UCSD-AML1 (cell line): ENCODE measurements at regions not wholly inside any gene's neighbourhood (a gene's known extent, or its start where the extent isn't known, plus 50 kb on each side); places are given as distances from the start of the nearest gene placed in this dataset.

Source experiments
- DNase-seq: peaks from one replicate; lab custom pipeline; 2025; ENCODE audit not compliant: unreplicated experiment; lab: John Stamatoyannopoulos, UW

DNA sequence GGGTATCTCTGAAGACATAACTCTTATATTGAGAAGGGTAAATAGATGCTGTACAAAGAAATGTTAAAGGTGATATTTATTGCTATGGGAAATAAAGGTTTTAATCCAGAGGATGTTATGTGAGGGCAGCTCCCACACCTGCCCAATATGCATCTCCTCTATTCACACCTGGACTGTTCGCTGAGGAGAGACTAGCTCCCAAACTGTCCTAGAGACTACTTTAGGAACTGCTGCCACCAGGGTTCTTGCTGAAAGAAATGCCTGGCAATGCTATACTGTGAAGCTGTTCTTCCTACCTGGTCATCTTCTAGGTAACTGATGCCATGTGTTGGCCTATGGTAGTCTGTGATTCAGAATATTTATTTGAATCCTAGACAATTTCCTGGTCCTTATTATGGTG is 1421.5 kb upstream of the SPRY2 start:
- DNase-seq = no peak

DNA sequence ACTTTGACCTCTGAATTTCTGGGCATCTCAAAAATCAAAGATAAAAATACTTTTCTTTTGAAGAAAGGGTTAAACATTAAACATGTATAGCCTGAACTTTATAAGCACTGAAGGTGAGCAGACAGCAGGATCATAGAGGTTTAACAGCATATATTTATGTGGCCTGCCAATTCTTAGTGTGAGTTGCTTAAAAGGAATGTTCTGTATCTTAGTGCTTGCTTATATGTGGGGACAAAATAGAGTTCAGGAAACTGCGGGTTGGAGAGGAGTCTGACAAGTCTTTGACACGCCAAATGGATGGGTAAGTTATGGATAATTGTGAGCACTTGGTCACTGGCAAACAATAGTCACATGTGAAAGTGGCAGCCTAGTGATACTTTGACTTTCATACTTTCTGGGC is 1419.4 kb upstream of the SPRY2 start:
- DNase-seq = no peak

DNA sequence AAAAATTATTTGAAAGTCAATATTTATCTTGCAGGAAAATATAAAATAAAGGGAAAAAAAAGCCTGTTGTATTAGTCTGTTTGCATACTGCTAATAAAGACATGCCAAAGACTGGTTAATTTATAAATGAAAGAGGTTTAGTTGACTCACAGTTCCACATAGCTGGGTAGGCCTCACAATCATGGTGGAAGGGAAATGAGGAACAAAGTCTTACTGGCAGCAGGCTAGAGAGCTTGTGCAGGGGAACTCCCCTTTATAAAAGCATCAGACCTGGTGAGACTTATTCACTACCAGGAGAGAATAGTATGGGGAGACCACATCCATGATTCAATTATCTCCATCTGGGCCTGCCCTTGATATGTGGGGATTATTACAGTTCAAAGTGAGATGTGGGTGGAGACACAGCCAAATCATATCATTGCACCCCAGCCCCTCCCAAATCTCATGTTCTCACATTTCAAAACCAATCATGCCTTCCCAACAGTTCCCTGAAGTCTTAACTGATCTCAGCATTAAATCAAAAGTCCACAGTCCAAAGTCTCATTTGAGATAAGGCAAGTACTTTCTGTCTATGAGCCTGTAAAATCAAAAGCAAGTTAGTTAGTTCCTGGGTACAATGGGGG is 1416.5 kb upstream of the SPRY2 start:
- DNase-seq = no peak

DNA sequence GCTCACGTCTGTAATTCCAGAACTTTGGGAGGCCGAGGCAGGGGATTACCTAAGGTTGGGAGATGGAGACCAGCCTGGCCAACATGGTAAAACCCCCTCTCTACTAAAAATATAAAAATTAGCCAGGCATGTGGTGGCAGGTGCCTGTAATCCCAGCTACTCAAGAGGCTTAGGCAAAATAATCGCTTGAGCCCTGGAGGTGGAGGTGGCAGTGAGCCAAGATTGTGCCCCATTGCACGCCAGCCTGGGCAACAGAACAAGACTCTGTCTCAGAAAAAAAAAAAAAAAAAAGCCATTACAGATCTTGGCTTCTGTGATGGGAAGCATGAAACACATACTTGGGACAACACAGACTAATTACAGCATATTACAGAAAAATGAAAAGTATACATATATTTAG is 1404.5 kb upstream of the SPRY2 start:
- DNase-seq = no peak

DNA sequence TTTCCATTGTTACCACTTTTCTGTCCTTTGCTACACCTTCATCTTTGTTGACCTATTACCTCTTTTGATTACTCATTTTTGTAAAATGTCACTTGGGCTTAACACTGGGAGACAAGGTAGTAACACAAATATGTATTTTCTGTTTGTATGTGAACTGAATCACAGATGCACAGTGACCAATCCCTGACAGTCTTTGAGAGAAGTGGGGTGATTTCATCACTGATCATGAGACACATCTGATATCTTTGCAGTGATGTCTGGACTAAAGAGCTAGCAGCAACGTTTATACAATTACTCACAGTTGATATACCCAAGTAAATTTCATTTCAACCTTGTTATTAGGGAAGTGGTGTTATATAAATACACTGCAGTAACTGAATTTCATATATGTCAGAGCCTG is 1397.4 kb upstream of the SPRY2 start:
- DNase-seq = no peak

DNA sequence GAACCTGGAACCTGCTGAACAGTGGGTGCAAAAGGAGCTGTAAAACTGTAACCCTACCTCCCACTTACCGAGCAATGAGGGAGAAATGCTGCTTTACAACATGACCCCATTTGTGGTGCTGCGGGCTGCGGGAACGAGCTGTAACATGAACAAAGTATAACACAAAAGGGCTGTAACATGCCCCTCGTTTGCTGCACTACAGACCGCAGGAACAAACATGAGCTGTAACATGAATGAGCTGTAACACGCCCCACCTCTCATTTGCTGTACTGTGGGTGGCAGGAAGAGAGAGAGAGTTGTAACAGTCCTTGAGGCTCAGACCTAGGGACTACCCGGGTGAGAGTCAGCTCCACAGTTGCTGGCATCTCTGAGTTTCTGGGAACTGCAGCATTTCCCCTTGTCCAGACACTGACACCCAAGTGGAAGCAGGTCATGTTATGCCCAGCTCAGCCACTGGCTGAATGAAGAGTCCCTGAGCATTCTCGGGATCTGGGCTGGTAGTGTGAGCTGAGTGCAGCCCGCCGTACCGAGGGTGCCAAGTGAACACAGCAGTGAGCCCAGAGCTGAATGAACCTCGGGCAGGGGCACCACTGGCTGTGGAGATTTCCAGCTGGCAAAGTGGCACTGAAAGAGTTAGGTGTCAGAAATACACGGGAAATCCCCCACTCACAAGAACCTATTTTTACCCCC is 1385.3 kb upstream of the SPRY2 start:
- no peak for DNase-seq

DNA sequence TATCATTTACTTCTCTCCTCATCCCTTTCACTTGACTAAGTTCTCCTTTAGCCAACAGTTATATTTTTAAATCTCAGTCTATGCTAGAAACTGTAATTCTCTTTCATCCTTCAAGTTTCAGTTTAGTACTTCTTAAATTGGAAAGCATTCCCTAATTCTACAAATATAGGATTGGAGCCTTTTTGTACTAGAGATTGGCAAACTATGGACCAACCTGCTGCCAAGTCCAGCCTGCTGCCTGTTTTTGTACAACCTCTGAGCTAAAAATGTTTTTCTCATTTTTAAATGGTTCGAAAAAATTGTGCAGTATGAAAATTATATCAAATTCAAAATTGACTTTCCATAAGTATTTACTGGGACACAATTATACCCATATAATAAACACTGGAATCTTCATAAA is 1381.5 kb upstream of the SPRY2 start:
- no peak for DNase-seq

DNA sequence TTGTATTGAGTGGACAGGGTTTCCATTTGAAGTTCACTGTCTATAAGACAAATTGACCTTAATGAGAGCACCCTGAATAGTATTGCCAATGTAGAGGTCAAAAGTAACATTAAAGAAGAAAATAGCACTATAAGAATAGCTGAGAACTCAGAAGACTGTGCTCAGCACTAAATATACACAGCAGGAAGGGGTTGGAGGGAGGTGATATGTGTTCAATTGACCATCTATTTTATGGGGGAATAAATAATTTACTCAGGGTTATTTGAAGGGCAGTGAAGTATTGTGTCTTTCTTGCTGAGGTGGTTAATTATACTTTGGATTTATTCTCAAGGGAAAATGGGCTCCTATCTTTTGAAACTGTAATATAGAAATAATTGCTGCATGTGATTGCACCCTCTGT is 1380.5 kb upstream of the SPRY2 start:
- no peak for DNase-seq

DNA sequence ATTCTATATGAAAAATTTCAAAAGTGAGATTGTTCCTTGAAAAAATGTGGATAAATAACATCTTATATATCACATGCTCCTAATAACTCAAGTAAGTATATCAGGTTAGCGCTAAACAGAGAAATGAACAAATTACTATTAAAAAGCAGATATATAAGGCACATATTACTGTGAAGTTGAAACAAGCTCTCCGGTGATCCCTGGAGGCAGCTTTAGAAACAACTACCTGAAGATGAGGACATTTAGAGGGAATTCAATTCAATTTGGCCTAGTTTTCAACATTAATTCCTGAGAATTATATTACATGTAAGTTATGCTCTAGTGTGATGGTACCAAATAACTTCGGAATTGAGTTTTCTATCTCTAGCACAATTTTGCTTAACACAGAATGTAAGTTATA is 1373.6 kb upstream of the SPRY2 start:
- DNase-seq = no peak

DNA sequence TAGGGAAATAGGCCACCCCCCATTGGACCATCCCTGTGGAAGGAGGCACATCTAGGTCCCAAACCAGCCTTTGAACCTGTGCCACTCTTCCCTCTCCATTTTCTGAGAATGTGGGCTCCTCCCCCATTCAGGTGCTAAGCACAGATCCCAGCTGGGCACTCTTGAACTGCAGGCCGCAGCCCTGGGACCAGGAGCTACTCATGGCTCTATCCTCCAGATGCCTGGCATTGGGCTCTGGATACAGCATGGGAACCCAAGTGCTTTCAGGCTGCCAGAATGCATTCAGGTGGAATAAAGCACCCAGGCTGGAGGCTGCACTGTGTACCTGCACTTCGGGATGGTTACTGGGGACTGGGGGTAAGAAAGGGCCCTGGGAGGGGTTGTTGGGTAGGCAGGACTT is 1372.3 kb upstream of the SPRY2 start:
- DNase-seq = no peak

DNA sequence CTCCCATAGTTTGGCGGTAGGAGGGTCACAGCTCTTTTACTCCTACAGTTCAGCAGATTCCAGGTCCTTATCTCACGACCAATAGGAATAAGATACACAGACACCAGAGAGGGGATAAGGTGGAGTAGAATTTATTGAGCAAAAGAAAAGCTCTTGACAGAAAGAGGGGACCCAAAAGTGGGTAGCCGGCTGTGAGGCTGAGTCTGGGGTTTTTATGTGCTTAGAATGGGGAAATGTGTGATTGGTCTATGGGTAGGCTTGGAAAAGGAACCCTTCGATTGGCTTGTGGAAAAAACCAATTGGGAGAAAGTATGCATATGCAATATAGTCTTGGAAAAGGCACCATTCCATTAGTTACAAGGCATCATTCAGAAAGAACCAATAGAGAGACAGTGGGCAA is 1356.9 kb upstream of the SPRY2 start:
- DNase-seq = no peak

DNA sequence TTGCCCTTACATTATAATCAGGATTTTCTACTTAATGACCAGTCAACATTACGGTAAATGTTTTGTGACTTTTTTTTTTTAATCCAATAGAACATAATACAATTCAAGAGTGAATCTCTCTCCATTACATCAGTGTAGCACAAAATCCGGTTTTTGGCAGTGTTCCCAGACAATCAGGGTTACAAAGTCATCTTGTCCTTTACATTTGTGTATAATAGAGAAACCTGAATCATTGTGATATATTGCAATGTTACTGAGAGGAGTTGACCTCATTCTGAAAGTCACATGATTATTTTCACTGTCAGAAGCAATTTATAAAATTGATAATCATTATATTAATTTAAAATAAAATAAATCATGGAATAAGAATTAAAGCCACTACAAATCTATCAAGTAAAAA is 1346.0 kb upstream of the SPRY2 start:
- DNase-seq = no peak

DNA sequence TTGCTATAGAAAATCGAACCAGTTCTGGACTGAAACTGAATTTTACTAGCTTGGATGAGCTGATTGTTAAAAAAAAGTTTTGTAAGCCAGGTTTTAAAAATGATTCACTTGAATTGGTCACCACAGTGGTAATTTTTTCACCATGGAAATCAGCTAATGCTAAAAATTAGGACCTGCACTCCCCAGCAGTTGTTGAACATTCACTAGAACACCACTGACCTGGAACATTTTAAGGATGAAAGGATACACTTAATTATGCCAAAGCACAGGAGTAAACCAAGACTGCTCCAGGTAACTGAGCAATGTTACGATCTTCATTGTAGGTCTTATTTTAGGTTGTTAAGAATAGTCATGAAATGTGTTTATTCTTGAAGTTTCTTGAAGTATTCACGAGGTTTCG is 1342.6 kb upstream of the SPRY2 start:
- no peak for DNase-seq

DNA sequence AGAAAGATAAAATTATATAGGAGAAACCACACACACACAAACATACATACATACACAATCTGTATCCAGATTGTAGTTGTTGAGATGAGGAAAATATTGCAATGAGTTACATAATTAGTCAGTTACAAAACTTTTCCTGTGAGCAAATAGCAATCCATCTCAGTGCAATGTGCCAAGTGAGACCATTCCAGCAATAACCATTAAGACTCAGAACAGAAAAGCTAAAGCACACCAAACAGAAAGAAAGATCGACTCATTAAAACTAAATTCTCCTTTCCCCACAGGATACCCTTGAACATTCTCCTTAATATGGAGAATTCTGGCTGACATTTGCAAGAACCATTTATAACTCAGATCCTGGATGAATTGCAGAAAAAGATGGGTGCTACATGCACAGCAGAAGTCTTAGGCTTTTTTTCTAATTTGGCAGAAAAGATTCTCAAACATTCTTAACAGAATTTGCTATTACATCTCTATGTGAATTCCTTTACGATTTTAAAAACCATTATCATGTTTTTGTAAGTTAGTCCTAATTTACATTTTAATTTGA is 1341.2 kb upstream of the SPRY2 start:
- no peak for DNase-seq

DNA sequence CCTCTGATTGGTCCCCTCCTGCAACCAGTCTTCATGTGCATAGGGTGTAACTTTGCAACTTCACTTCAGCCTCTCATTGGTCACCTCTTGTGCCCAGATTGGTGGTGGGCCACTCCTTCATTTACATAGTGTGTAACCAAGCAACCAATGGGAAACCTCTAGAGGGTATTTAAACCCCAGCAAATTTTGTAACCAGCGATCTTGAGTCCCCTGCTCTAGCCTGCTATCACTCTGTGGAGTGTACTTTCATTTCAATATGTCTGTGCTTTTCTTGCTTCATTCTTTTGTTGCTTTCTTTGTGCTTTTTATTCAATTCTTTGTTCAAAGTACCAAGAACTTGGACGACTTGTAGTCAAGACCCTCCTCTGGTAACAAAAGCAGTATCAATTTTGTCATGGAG is 1336.9 kb upstream of the SPRY2 start:
- DNase-seq = no peak

DNA sequence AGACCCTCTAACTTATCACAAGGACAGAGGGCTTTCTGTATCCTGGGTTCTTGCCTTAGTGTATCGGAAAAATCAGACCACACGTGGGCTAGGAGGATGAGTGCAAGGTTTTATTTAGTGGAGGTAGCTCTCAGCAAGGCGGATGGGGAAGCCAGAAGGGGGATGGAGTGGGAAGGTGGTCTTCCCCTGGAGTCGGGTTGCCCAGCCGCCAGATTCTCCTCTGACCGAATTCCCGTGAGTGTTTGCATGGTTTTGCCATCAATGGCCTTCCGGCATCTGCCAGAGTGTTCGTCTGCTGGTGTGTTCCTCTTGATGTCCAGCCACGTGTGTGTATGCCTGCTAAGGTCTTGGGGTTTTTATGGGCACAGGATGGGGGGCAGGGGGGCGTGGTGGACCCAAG is 1335.1 kb upstream of the SPRY2 start:
- no peak for DNase-seq

DNA sequence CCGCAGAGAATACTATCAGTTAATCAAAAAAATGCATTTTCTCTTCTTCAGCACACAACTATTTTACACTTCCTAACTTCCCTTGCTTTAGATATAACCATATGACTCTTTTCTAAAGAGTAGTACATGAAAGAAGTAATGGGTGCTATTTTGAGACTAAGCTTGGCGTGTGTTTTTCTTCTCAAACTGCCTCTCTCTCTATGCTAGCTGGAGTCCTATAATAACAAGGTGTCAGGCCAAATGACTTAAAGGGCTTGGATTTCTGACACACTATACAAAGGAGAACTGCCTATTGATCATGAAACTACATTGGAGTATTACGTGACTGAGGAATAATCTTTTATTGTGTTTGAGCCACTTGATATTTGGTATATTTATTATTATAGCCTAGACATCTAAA is 1330.1 kb upstream of the SPRY2 start:
- no peak for DNase-seq

DNA sequence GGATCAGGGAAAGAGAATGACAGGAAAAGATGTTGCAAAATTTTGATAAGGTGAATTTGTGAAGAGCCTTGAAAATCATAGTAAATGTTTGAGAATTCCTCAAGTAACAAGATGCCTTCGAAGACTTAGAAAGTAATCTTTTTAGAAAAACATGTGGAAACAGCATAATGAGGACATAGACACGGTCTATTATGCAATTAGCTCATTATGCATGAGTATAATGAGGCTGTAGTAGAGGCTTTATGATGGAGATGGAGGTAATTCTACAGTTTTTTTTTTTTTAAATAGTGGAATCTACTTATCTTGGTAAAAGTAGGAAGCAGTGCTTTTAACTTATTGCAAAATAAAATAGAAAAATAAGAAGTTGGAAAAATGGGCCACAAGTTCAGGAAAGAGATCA is 1329.1 kb upstream of the SPRY2 start:
- DNase-seq = no peak

DNA sequence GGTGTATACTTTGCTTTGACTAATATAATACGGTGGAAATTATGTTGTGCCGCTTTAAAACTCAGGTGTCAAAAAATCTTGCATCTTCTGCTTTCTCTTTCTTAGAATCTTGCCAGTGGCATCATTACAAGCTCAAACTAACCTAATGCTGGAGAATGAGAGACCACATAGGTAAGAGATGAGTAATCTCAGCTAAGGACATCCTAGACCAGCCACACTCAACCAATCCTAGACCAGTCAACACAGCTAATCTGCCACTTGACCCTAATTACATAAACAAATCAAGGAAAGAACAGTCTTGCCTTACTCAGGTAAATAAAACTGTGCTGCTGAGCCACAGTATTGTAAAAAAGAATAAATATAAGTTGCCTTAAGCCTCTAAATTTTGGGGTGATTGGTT is 1323.9 kb upstream of the SPRY2 start:
- DNase-seq = no peak

DNA sequence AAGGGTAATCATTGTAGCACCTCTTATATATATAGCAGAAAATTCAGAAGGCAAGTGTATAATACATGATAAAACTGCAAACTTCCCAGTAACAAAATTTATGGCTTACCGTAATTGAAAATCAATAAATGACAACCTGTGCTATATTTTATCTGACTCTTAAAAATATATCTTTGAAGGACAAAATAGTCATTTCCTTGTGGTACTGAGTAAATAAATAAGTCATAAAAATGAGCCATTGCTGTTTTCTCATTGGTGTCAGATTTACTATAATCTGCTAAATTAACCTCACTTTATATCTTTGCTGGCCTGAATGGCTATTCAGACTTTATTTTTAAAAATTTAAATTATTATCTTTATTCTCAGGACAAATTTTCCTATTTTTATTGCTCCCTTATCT is 1319.1 kb upstream of the SPRY2 start:
- DNase-seq = no peak

DNA sequence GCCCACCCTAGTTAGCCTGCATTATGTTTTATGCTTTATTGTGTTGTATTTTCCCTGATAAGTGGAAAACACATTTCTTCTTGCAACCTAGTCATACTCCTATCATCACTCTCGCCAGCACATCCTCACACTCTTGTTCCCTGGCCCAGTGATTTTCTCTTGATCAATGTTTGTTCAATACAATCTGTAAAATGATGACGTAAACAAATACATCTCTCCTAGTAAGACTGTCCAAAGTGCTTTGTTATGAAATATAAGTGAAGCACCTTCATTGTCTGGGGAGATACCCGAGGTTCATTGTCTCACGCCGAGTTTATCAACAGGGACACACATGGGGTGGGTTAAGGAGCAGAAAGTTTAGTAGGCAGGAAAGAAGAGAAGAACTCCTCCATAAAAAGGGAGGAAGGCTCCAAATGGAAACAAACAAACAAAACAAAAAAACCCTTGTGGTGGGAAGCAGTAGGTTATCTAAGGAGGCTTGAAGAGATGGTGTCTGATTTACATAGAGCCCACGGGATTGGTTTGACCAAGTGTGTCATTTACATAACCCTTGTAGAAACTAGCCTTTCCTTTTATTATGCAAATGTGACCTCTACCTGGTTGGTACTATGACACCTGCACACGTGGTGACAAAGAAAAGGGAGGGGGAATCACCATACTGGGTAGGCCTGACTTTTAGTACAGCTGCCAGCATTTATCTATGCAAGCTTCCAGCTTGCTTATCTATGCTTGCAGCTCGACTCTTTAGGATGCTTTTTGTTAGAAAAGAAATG is 1317.9 kb upstream of the SPRY2 start:
- no peak for DNase-seq

DNA sequence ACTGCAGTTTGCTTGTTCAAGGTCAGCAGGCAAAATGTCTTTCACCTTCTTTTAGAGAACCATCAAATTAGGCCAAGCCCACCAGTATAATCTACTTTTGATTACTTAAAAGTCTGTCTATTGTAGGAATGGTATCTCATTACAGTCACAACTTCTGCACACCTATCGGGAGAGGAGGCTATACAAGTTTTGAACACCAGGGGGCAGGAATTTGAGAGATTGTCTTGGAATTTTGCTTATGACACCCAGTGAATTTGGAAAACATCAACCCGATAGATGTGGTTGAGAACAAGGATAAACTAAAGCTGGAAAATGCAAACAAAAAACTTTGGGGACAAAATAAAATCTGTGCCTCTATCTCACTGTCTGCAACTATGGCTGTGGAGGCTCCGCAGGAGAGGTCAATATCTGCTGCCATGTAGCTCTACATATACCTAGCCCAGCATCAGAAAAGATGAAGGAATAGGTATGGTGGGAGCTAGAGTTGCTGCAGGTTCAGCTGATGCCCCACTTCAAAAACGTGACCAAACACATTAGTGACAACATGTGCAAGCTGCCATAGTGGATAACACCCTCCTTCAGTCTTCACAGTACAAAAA is 1299.2 kb upstream of the SPRY2 start:
- DNase-seq = no peak
